H9 (cell line): ENCODE measurements at regions not wholly inside any gene's neighbourhood (a gene's known extent, or its start where the extent isn't known, plus 50 kb on each side); places are given as distances from the start of the nearest gene placed in this dataset.

Experiments used
- DNase-seq: peaks from one replicate; pipeline ENCODE4 v3.0.0-alpha.2; 2017
- H2AFZ ChIP-seq: one replicate; pipeline ENCODE4 v1.6.1; 2013; ENCODE audit warnings: mild to moderate bottlenecking, low read length, control low read depth, moderate library complexity
- H2AK5ac ChIP-seq: 2 replicates; pipeline ENCODE4 v1.6.1; 2013; ENCODE audit warnings: low read length, control low read depth, mixed read lengths; ENCODE audit not compliant: insufficient read length
- H2BK120ac ChIP-seq: one replicate; pipeline ENCODE4 v1.6.1; 2013; ENCODE audit warnings: low read depth, mild to moderate bottlenecking, low read length, control low read depth, inconsistent platforms; ENCODE audit not compliant: poor library complexity, severe bottlenecking
- H2BK12ac ChIP-seq: 2 replicates; pipeline ENCODE4 v1.6.1; 2013; ENCODE audit warnings: low read length, control low read depth, mixed read lengths, low read depth; ENCODE audit not compliant: insufficient read length
- H2BK15ac ChIP-seq: 2 replicates; pipeline ENCODE4 v1.6.1; 2013; ENCODE audit warnings: low read depth, low read length, control low read depth
- H2BK20ac ChIP-seq: one replicate; pipeline ENCODE4 v1.6.1; 2013; ENCODE audit warnings: low read depth, mild to moderate bottlenecking, low read length, control low read depth, inconsistent platforms; ENCODE audit not compliant: poor library complexity, severe bottlenecking
- H2BK5ac ChIP-seq: 2 replicates; pipeline ENCODE4 v1.6.1; 2013; ENCODE audit warnings: low read length, control low read depth, mixed read lengths; ENCODE audit not compliant: insufficient read length
- H3K14ac ChIP-seq: 2 replicates; pipeline ENCODE4 v1.6.1; 2013; ENCODE audit warnings: low read length, control low read depth; ENCODE audit not compliant: insufficient read depth
- H3K18ac ChIP-seq: 2 replicates; pipeline ENCODE4 v1.6.1; 2013; ENCODE audit warnings: low read depth, mild to moderate bottlenecking, mixed read lengths, low read length, control low read depth; ENCODE audit not compliant: insufficient read length
- H3K23ac ChIP-seq: 2 replicates; pipeline ENCODE4 v1.6.1; 2013; ENCODE audit warnings: low read length, control low read depth, mixed read lengths, low read depth; ENCODE audit not compliant: insufficient read length
- H3K23me2 ChIP-seq: 2 replicates; pipeline ENCODE4 v1.6.1; 2013; ENCODE audit warnings: low read depth, mild to moderate bottlenecking, mixed read lengths, low read length, control low read depth; ENCODE audit not compliant: insufficient read length, poor library complexity, severe bottlenecking
- H3K27ac ChIP-seq: 2 replicates; pipeline ENCODE4 v1.5.1; 2013; ENCODE audit warnings: low read length, control low read depth, mixed read lengths, low read depth; ENCODE audit not compliant: insufficient read length
- H3K27me3 ChIP-seq: 2 replicates; pipeline ENCODE4 v1.6.1; 2013; ENCODE audit warnings: low read length, control low read depth, inconsistent platforms; ENCODE audit not compliant: insufficient read depth
- H3K4ac ChIP-seq: 2 replicates; pipeline ENCODE4 v1.6.1; 2013; ENCODE audit warnings: low read depth, mild to moderate bottlenecking, control low read depth, inconsistent platforms, low read length, moderate library complexity
- H3K4me1 ChIP-seq: 2 replicates; pipeline ENCODE4 v1.6.1; 2013; ENCODE audit warnings: low read length, control low read depth, inconsistent platforms; ENCODE audit not compliant: insufficient read depth
- H3K4me2 ChIP-seq: 2 replicates; pipeline ENCODE4 v1.6.1; 2013; ENCODE audit warnings: low read length, control low read depth, mixed read lengths; ENCODE audit not compliant: insufficient read length, insufficient read depth
- H3K56ac ChIP-seq: 2 replicates; pipeline ENCODE4 v1.6.1; 2013; ENCODE audit warnings: low read depth, mild to moderate bottlenecking, mixed read lengths, low read length, control low read depth; ENCODE audit not compliant: insufficient read length
- H3K79me1 ChIP-seq: 2 replicates; pipeline ENCODE4 v1.6.1; 2013; ENCODE audit warnings: low read depth, mild to moderate bottlenecking, moderate library complexity, low read length, control low read depth, inconsistent platforms; ENCODE audit not compliant: insufficient read depth, poor library complexity, severe bottlenecking
- H3K79me2 ChIP-seq: 2 replicates; pipeline ENCODE4 v1.6.1; 2013; ENCODE audit warnings: low read length, control low read depth, inconsistent platforms; ENCODE audit not compliant: insufficient read depth
- H3K9ac ChIP-seq: 2 replicates; pipeline ENCODE4 v1.6.1; 2013; ENCODE audit warnings: low read length, control low read depth, mixed read lengths; ENCODE audit not compliant: insufficient read length; ENCODE audit errors: extremely low read depth
- H3K9me3 ChIP-seq: one replicate; pipeline ENCODE4 v1.6.1; 2013; ENCODE audit warnings: low read depth, low read length, inconsistent platforms; ENCODE audit not compliant: control insufficient read depth
- H3T11ph ChIP-seq: one replicate; pipeline ENCODE4 v1.6.1; 2013; ENCODE audit warnings: mild to moderate bottlenecking, low read length, control low read depth, inconsistent platforms
- H4K20me1 ChIP-seq: one replicate; pipeline ENCODE4 v1.6.1; 2013; ENCODE audit not compliant: control insufficient read depth, insufficient read length, insufficient read depth
- H4K5ac ChIP-seq: 2 replicates; pipeline ENCODE4 v1.6.1; 2013; ENCODE audit warnings: low read depth, mild to moderate bottlenecking, mixed read lengths, low read length, control low read depth; ENCODE audit not compliant: insufficient read length
- H4K8ac ChIP-seq: replicated peaks from 2 replicates; pipeline ENCODE4 v1.6.1; 2013; ENCODE audit warnings: low read length, control low read depth, mixed read lengths, low read depth; ENCODE audit not compliant: insufficient read length
- H4K91ac ChIP-seq: 2 replicates; pipeline ENCODE4 v1.6.1; 2013; ENCODE audit warnings: low read depth, mild to moderate bottlenecking, moderate library complexity, mixed read lengths, low read length, control low read depth; ENCODE audit not compliant: insufficient read length
- H3K27ac Mint-ChIP-seq, 3 experiments: 2 replicates in 2 of 3; 3 replicates in 1 of 3; pipeline ENCODE4 v1.8.0; 2020 to 2021; ENCODE audit warnings: mixed read lengths in 3 of 3, mild to moderate bottlenecking in 1 of 3, moderate library complexity in 1 of 3
- H3K27me3 Mint-ChIP-seq: 2 replicates; pipeline ENCODE4 v1.8.0; 2021; ENCODE audit warnings: low read depth, mild to moderate bottlenecking, moderate library complexity, mixed read lengths
- H3K36me3 Mint-ChIP-seq, 3 experiments: 2 replicates in 2 of 3; 3 replicates in 1 of 3; pipeline ENCODE4 v1.8.0; 2020 to 2021; ENCODE audit warnings: low read depth in 3 of 3, mixed read lengths in 3 of 3; ENCODE audit not compliant: insufficient read depth in 1 of 3
- H3K4me1 Mint-ChIP-seq, 2 experiments: 2 replicates each; pipeline ENCODE4 v1.8.0; 2020; ENCODE audit warnings: mixed read lengths in 2 of 2
- H3K4me3 Mint-ChIP-seq, 2 experiments: 2 replicates in 1 of 2; 3 replicates in 1 of 2; pipeline ENCODE4 v1.8.0; 2020 to 2021; ENCODE audit warnings: mild to moderate bottlenecking in 2 of 2, mixed read lengths in 2 of 2, moderate library complexity in 1 of 2
- H3K9me3 Mint-ChIP-seq, 2 experiments: 2 replicates in 1 of 2; 3 replicates in 1 of 2; pipeline ENCODE4 v1.8.0; 2020; ENCODE audit warnings: mild to moderate bottlenecking in 2 of 2, mixed read lengths in 2 of 2, moderate library complexity in 1 of 2
- CTCF ChIP-seq: fragments of 200-600 bp; sonication (generic); conservative IDR thresholded peaks from 3 replicates; pipeline ENCODE4 v1.8.0; 2021; ENCODE audit warnings: antibody characterized with exemption, mild to moderate bottlenecking
- WGBS: extraction: QIAGEN DNeasy Blood & Tissue Kit; methylation state at CpG from one replicate; pipeline ENCODE4 v1.1.7; 2013; ENCODE audit warnings: missing lambda C conversion rate, low lambda C conversion rate, mixed read lengths; ENCODE audit not compliant: insufficient read length; ENCODE audit errors: extremely low coverage; 5-methylcytosine and 5-hydroxymethylcytosine counted together

DNA sequence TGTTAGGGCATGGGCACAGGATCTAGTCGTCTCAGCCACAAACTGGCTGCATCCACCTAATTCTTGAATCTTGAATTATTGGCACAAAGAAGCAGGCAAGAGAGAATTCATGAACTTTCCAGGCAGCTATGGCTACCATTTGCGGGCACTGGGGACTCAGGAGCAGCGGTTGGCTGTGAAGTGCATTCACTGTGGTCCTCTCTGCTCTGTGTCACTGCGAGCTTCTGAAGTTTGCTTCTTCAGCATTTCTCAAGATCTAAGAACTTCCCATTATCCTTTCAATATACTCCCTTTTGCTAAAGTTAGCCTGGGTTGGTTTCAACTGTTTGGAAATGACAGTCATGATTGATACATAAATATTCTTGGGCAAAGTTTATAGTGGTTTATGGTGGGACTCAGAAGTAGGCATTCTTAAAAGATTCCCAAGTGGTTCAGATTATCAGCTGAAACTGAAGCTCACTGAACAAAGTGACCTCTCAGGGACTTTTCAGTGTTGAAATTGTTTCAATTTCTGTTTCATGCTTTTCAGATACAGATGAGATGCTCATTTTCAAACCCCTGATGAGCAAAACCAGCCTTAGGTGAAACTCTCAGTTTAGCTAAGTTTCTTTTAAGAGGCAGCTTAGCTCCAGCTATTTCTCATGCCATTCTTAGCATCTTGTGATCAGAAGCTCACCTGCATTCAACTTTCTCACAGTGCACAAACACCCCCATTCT, 1258.3 kb upstream of the GYPC start:
- Mint-ChIP-seq H3K4me1 (peaks cover 6% of the 10 kb centered on the region in 2 experiments; a peak in 3 of 4 replicates), H3K4me3 (no peak overlapping the region), H3K27me3 (no peaks in the 10 kb centered on the region), H3K36me3 (no peaks in the 10 kb centered on the region), H3K9me3 (no peaks in the 10 kb centered on the region), H3K27ac (no peak overlapping the region)
- Histone ChIP-seq H2AFZ (no peak overlapping the region), H3K27ac (no peak overlapping the region), H3K9me3 (no peaks in the 10 kb centered on the region), H4K91ac (no peak overlapping the region), H3K4ac (no peak overlapping the region), H3K27me3 (no peaks in the 10 kb centered on the region), H2BK12ac (no peak overlapping the region), H2BK15ac (no peak overlapping the region), H3K23ac (no peak overlapping the region), H2AK5ac (no peak overlapping the region), H3K79me1 (no peaks in the 10 kb centered on the region), H3K4me2 (no peak overlapping the region), H2BK20ac (no peak overlapping the region), H3T11ph (no peak overlapping the region), H2BK120ac (no peak overlapping the region), H3K79me2 (no peaks in the 10 kb centered on the region), H3K9ac (no peak overlapping the region), H4K5ac (no peak overlapping the region), H3K23me2 (no peaks in the 10 kb centered on the region), H4K20me1 (no peaks in the 10 kb centered on the region), H3K14ac (no peak overlapping the region), H3K18ac (no peak overlapping the region), H2BK5ac (no peak overlapping the region), H3K56ac (no peak overlapping the region), H4K8ac (no peak overlapping the region), H3K4me1 (no peaks in the 10 kb centered on the region)
- no peak for TF ChIP-seq CTCF
- DNase-seq = no peak
- WGBS = no CpG with 5 or more reads among the region's 4 CpGs
